Esophagus squamous epithelium (tissue), 4 donors: ENCODE measurements at regions not wholly inside any gene's neighbourhood (a gene's known extent, or its start where the extent isn't known, plus 50 kb on each side); places are given as distances from the start of the nearest gene placed in this dataset.

Source experiments
- CTCF ChIP-seq, 6 experiments: fragments of 450-650 bp in 4 of 6; fragments of 200-600 bp in 2 of 6; sonication (generic) in 2 of 6; IDR thresholded peaks; one replicate each; pipeline ENCODE4 v1.5.1; 2016 to 2019; ENCODE audit warnings: antibody characterized with exemption in 6 of 6, mild to moderate bottlenecking in 4 of 6, moderate library complexity in 4 of 6
- POLR2A ChIP-seq, 4 donors: fragments of 450-650 bp; IDR thresholded peaks; one replicate each; pipeline ENCODE4 v1.6.1; 2017; ENCODE audit warnings: antibody characterized with exemption in 4 of 4, mild to moderate bottlenecking in 4 of 4, moderate library complexity in 3 of 4

- TF ChIP-seq CTCF (IDR thresholded peaks at IDR 0.05) (no peak), POLR2A (IDR thresholded peaks at IDR 0.05) (no peak)
Observed at GRCh38 chr15:35246451-35246850, 161.4 kb upstream of the NANOGP8 start.
